ENCODE measurements at regions not wholly inside any gene's neighbourhood (a gene's known extent, or its start where the extent isn't known, plus 50 kb on each side); places are given as distances from the start of the nearest gene placed in this dataset.
"Not testable (repeated sequence)": the region's sequence is repeated elsewhere in the genome, so short reads cannot be mapped to it uniquely, and the experiment has no call there.

DNA sequence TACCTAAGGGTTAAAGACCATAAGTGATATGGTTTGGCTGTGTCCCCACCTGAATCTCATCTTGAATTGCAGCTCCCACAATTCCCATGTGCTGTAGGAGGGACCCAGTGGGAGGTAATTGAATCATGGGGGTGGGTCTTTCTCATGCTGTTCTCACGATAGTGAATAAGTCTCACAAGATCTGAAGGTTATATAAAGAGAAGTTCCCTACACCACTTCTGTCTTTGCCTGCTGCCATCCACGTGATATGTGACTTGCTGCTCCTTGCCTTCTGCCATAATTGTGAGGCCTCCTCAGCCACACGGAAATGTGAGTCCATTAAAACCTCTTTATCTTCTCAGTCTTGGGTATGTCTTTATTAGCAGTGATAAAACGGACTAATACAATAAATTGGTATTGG lies 75.0 kb upstream of the CADPS start:
- Histone ChIP-seq H3K27ac (no peak overlapping the region), H3K4me1 (no peaks in the 10 kb centered on the region), H3K9me3 (no peaks in the 10 kb centered on the region), H3K36me3 (no peaks in the 10 kb centered on the region), H3K27me3 (no peaks in the 10 kb centered on the region), H3K4me3 (no peak overlapping the region)
- no peak for DNase-seq (ENCODE audit: low spot score in 2 of 2)
- TF ChIP-seq, protein P1, sequence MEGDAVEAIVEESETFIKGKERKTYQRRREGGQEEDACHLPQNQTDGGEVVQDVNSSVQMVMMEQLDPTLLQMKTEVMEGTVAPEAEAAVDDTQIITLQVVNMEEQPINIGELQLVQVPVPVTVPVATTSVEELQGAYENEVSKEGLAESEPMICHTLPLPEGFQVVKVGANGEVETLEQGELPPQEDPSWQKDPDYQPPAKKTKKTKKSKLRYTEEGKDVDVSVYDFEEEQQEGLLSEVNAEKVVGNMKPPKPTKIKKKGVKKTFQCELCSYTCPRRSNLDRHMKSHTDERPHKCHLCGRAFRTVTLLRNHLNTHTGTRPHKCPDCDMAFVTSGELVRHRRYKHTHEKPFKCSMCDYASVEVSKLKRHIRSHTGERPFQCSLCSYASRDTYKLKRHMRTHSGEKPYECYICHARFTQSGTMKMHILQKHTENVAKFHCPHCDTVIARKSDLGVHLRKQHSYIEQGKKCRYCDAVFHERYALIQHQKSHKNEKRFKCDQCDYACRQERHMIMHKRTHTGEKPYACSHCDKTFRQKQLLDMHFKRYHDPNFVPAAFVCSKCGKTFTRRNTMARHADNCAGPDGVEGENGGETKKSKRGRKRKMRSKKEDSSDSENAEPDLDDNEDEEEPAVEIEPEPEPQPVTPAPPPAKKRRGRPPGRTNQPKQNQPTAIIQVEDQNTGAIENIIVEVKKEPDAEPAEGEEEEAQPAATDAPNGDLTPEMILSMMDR (IDR thresholded peaks at IDR 0.05), result no peak
- intact Hi-C loops (cut with DNase I), result no loop called here

DNA sequence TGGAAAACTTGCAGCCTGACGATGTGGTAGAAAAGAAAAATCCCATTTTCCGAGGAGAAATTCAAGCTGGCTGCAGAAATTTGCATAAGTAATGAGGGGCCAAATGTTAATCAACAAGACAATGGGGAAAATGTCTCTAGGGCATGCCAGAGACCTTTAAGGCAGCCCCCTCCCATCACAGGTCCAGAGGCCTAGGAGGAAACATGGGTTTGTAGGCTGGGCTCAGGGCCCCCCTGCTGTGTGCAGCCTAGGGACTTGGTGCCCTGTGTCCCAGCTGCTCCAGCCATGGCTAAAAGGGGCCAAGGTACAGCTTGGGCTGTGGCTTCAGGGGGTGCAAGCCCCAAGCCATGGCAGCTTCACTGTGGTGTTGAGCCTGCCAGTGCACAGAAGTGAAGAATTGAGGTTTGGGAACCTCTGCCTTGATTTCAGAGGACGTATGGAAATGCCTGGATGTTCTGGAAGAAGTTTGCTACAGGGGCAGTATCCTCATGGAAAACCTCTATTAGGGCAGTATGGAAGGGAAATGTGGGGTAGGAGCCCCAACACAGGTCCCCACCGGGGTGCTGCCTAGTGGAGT lies 75.9 kb upstream of the CADPS start:
- TF ChIP-seq, protein P1 (IDR thresholded peaks at IDR 0.05), result no peak
- intact Hi-C loops (cut with DNase I), result no loop called here
- H3K36me3 ChIP-seq, result no peaks in the 10 kb centered on the region
- no peaks in the 10 kb centered on the region for H3K27me3 ChIP-seq
- no peak for DNase-seq (ENCODE audit: low spot score in 2 of 2)
- H3K4me3 ChIP-seq, result no peak overlapping the region
- no peaks in the 10 kb centered on the region for H3K9me3 ChIP-seq
- no peak overlapping the region for H3K27ac ChIP-seq
- no peaks in the 10 kb centered on the region for H3K4me1 ChIP-seq

DNA sequence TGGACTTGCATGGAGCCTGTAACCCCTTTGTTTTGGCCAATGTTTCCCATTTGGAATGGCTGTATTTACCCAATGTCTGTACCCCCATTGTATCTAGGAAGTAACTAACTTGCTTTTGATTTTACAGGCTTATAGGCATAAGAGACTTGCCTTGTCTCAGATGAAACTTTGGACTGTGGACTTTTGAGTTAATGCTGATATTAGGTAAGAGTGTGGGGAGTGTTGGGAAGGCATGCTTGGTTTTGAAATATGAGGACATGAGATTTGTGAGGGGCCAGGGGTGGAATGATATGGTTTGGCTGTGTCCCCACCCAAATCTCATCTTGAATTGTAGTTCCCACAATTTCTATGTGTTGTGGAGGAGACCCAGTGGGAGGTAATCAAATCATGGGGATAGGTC lies 76.7 kb upstream of the CADPS start:
- intact Hi-C loops (cut with DNase I); DNase-seq (ENCODE audit: low spot score in 2 of 2); H3K27ac ChIP-seq; H3K4me3 ChIP-seq; H3K4me1 ChIP-seq; H3K36me3 ChIP-seq; H3K9me3 ChIP-seq; H3K27me3 ChIP-seq: not testable (repeated sequence)

DNA sequence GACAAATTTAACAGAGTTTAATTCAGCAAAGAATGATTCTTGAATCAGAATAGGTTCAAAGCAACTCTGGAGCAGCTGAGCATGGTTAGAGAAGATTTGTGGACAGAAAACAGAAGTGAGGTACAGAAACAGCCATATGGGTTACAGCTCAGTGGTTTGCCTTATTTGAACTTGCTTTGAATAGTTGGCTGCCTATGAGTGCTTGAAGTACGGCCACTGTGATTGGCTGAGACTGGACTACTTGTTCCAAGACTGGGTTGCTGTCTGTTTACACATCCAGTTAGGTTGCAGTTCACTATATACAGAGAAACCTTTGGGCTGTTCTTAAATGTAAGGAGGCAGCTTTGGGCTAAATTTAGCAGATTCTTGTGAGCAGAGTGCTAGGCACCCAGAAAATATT lies 79.4 kb upstream of the CADPS start:
- Histone ChIP-seq H3K27ac (no peak overlapping the region), H3K9me3 (no peaks in the 10 kb centered on the region), H3K27me3 (no peaks in the 10 kb centered on the region), H3K36me3 (no peaks in the 10 kb centered on the region), H3K4me1 (no peaks in the 10 kb centered on the region), H3K4me3 (no peak overlapping the region)
- TF ChIP-seq, protein P1 (IDR thresholded peaks at IDR 0.05), result no peak
- no peak for DNase-seq (ENCODE audit: low spot score in 2 of 2)
- intact Hi-C loops (cut with DNase I), result no loop called here

DNA sequence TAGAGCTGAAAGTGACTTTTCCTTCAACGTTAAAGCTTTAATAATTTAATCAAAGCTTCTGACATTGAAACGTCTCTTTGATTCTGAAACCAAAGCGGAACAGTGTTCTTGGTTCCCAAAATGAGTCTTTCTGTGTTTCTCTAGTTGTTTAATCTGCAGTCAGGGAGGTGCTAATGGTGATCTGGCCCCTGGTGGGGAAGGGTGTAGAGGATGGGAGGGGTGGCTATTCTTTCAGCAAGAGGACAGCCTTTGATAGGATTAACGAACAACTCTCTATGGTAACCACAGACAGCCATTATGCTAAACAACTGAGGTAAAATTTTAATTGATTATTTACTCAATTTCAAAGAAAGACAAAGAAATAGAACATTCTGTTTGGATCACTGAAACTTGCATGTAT lies 79.9 kb upstream of the CADPS start:
- Histone ChIP-seq H3K27me3 (no peaks in the 10 kb centered on the region), H3K4me1 (no peaks in the 10 kb centered on the region), H3K36me3 (no peaks in the 10 kb centered on the region), H3K9me3 (no peaks in the 10 kb centered on the region), H3K27ac (no peak overlapping the region), H3K4me3 (no peak overlapping the region)
- TF ChIP-seq, protein P1 (IDR thresholded peaks at IDR 0.05), result no peak
- DNase-seq (ENCODE audit: low spot score in 2 of 2), result no peak
- intact Hi-C loops (cut with DNase I), result no loop called here

DNA sequence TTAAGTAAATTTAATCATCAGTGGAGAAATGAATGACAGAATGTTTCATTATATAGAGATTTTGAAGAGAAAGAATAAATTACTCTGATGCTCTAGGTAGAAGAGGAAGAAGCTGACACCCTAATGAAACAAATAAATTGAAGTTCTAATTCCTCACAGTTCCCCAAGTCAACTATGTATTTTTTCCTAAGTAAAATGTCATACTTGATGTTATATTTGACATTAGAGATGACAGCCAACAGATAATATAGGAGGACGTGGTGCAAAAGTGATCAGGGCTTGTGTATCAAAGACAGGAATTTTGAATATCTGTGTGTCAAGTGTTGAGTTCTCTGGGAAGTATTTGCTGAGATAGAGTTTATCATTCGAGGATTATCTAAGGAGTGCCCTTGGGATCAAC lies 81.2 kb upstream of the CADPS start:
- TF ChIP-seq, protein P1 (IDR thresholded peaks at IDR 0.05), result no peak
- H3K27me3 ChIP-seq, result no peaks in the 10 kb centered on the region
- H3K9me3 ChIP-seq, result no peaks in the 10 kb centered on the region
- no peak overlapping the region for H3K27ac ChIP-seq
- intact Hi-C loops (cut with DNase I), result no loop called here
- no peaks in the 10 kb centered on the region for H3K4me1 ChIP-seq
- no peak overlapping the region for H3K4me3 ChIP-seq
- no peaks in the 10 kb centered on the region for H3K36me3 ChIP-seq
- DNase-seq (ENCODE audit: low spot score in 2 of 2), result no peak
